Stomach smooth muscle (tissue), 2 donors: ENCODE measurements at regions not wholly inside any gene's neighbourhood (a gene's known extent, or its start where the extent isn't known, plus 50 kb on each side); places are given as distances from the start of the nearest gene placed in this dataset.

Experiments
- H3K27ac ChIP-seq: one replicate; pipeline ENCODE4 v1.7.0; 2013; ENCODE audit warnings: mild to moderate bottlenecking, low read length, inconsistent platforms
- H3K27me3 ChIP-seq, 2 donors: one replicate each; pipeline ENCODE4 v1.7.0; 2013; ENCODE audit warnings: low read length in 2 of 2; ENCODE audit not compliant: insufficient read depth in 2 of 2, control insufficient read depth in 1 of 2
- H3K36me3 ChIP-seq, 2 donors: one replicate each; pipeline ENCODE4 v1.7.0; 2013; ENCODE audit warnings: low read length in 2 of 2; ENCODE audit not compliant: control insufficient read depth in 2 of 2, insufficient read depth in 2 of 2
- H3K4me1 ChIP-seq: one replicate; pipeline ENCODE4 v1.7.0; 2013; ENCODE audit warnings: low read length; ENCODE audit not compliant: control insufficient read depth, insufficient read depth
- H3K4me3 ChIP-seq, 2 donors: one replicate each; pipeline ENCODE4 v1.7.0; 2013; ENCODE audit warnings: low read length in 2 of 2
- H3K9ac ChIP-seq, 2 donors: one replicate each; pipeline ENCODE4 v1.7.0; 2013; ENCODE audit warnings: low read length in 2 of 2, mild to moderate bottlenecking in 1 of 2
- H3K9me3 ChIP-seq, 2 donors: one replicate each; pipeline ENCODE4 v1.7.0; 2013; ENCODE audit warnings: low read length in 2 of 2; ENCODE audit not compliant: control insufficient read depth in 2 of 2
- donor health status: healthy.
- donor health status: Pancreatic carcinoma.

DNA sequence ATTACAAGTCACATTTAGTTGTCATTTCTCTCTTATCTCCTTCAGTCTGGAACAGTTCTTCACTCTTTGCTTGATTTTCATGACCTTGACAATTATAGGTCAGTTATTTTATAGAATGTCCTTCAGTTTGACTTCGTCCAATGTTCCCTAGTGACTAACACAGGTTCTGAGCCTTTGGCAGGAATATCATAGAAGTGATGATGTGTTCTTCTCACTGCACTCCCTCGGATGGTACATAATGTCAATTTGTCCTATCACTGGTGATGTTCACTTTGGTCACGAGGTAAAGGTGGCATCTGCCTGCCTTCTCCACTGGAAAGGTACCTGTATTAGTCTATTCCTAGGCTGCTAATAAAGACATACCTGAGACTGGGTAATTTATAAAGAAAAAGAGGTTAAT is 126.0 kb upstream of the PTPN3 start:
- Histone ChIP-seq H3K27me3 (peaks cover 0 to 2% of the 10 kb centered on the region in 2 donors), H3K4me3 (no peak overlapping the region), H3K36me3 (no peaks in the 10 kb centered on the region), H3K27ac (no peak overlapping the region), H3K9me3 (no peaks in the 10 kb centered on the region), H3K4me1 (no peaks in the 10 kb centered on the region), H3K9ac (no peak overlapping the region)

GRCh38 chr9:109624896-109625295 is 126.8 kb upstream of the PTPN3 start:
- no peaks in the 10 kb centered on the region for H3K4me1 ChIP-seq
- H3K9ac ChIP-seq: no peak overlapping the region
- no peaks in the 10 kb centered on the region for H3K36me3 ChIP-seq
- peaks cover 0 to 2% of the 10 kb centered on the region in 2 donors for H3K27me3 ChIP-seq
- H3K9me3 ChIP-seq: no peaks in the 10 kb centered on the region
- no peak overlapping the region for H3K27ac ChIP-seq
- no peak overlapping the region for H3K4me3 ChIP-seq

DNA sequence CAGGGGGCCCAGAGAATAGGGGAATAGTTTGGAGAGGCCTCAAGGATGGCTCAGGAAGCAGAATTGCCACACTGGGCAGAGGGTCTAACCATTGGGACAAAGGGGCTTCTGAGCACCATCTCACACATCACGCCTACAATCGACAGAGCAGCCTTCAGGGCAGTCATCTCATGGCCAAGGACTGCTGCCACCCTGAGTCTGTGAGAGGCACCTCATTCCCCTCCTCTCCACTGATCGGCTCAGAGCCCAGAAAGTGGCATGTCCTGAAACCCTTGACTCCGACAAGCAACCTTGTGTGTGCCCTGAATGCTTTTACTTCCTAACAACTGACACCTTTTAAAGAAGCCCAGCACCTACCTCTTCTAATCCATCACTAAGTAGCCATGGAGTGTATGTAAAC is 128.9 kb upstream of the PTPN3 start:
- no peak overlapping the region for H3K27ac ChIP-seq
- H3K27me3 ChIP-seq: peaks cover 0 to 2% of the 10 kb centered on the region in 2 donors
- no peak overlapping the region for H3K9ac ChIP-seq
- H3K4me3 ChIP-seq: no peak overlapping the region
- no peaks in the 10 kb centered on the region for H3K4me1 ChIP-seq
- H3K9me3 ChIP-seq: no peaks in the 10 kb centered on the region
- no peaks in the 10 kb centered on the region for H3K36me3 ChIP-seq

GRCh38 chr9:109629615-109630014 is 131.5 kb upstream of the PTPN3 start:
- Histone ChIP-seq H3K9me3 (no peaks in the 10 kb centered on the region), H3K9ac (no peak overlapping the region), H3K36me3 (no peaks in the 10 kb centered on the region), H3K4me1 (no peaks in the 10 kb centered on the region), H3K27me3 (peaks cover 0 to 2% of the 10 kb centered on the region in 2 donors), H3K4me3 (no peak overlapping the region), H3K27ac (no peak overlapping the region)

GRCh38 chr9:109632817-109633216 is 134.7 kb upstream of the PTPN3 start:
- H3K36me3 ChIP-seq: no peaks in the 10 kb centered on the region
- H3K4me1 ChIP-seq: no peaks in the 10 kb centered on the region
- no peak overlapping the region for H3K4me3 ChIP-seq
- no peak overlapping the region for H3K9ac ChIP-seq
- no peaks in the 10 kb centered on the region for H3K27me3 ChIP-seq
- no peak overlapping the region for H3K27ac ChIP-seq
- no peaks in the 10 kb centered on the region for H3K9me3 ChIP-seq

- Histone ChIP-seq H3K27me3 (peaks cover 28 to 40% of the 10 kb centered on the region in 2 donors), H3K4me1 (peaks cover 6% of the 10 kb centered on the region), H3K4me3 (peak overlapping the region; percentile 45 to 66), H3K9ac (no peak overlapping the region), H3K9me3 (no peaks in the 10 kb centered on the region), H3K27ac (no peak overlapping the region), H3K36me3 (no peaks in the 10 kb centered on the region)
Observed at GRCh38 chr9:109639674-109640579, 140.1 kb upstream of the PALM2AKAP2 start.

DNA sequence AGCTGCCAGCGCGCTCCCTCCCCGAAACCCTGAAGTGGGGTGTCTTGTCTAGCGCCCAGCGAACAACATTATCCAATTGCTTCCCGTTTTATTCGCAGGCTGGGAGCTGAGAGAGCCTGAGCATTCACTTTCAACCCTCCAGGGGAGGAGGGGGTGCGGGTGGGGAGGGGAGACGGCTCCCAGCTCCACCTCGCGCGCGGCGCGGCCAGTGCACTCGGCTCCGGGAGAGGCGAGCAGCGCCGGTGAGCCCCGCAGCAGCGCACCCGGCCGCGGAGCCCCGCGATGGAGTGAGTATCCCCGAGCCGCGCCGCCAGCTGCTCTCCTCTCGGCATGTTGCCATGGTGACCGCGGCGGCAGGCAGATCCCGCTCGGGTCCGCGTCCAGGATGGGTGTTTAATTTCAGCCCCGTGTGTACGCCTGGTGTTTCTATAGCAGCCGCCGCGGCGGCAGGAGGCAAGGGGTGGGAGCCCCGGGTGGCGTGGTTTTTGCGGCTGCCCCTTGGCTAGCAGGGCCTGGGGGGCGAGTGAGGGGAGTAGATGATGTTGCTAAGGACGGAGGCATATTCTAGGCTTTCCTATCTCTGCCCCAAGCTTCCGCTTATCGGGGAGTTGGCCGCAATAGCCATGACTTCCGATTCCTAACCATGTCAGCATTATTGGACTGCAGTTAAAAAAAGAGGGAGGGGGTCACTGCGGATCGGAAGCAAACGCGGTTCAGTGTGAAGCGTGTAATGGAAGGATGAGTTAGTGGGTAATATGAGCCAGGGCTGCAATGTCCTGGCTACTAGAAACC is 139.2 kb upstream of the PALM2AKAP2 start:
- no peaks in the 10 kb centered on the region for H3K9me3 ChIP-seq
- H3K27me3 ChIP-seq: peaks cover 28 to 40% of the 10 kb centered on the region in 2 donors
- no peak overlapping the region for H3K27ac ChIP-seq
- peaks cover 6% of the 10 kb centered on the region for H3K4me1 ChIP-seq
- H3K4me3 ChIP-seq: peak overlapping the region; percentile 45 to 66
- H3K9ac ChIP-seq: no peak overlapping the region
- H3K36me3 ChIP-seq: no peaks in the 10 kb centered on the region

DNA sequence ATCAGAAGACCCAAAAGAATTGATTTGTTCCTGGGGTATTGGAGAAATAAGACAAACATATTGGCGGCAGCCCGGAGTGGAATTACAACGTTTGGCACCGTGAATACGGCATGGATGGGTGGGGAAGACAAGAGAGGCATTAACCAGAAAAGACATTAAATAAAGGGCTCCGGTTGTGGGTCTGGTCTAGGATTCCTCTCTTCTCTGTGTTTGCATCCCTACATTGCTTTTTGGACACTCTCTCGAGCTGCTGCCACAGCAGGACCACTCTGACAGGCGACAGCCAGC is 138.7 kb upstream of the PALM2AKAP2 start:
- Histone ChIP-seq H3K27ac (no peak overlapping the region), H3K9ac (no peak overlapping the region)

GRCh38 chr9:109652112-109652511 is 127.9 kb upstream of the PALM2AKAP2 start:
- Histone ChIP-seq H3K27ac (no peak overlapping the region), H3K9ac (no peak overlapping the region), H3K4me3 (no peak overlapping the region), H3K9me3 (no peaks in the 10 kb centered on the region), H3K27me3 (peaks cover 0 to 3% of the 10 kb centered on the region in 2 donors), H3K36me3 (no peaks in the 10 kb centered on the region), H3K4me1 (no peaks in the 10 kb centered on the region)

More for the DNA sequence above, 138.7 kb upstream of the PALM2AKAP2 start:
- Histone ChIP-seq H3K9me3 (no peaks in the 10 kb centered on the region), H3K4me3 (peak overlapping the region; percentile 45 to 66), H3K36me3 (no peaks in the 10 kb centered on the region), H3K27me3 (peaks cover 28 to 40% of the 10 kb centered on the region in 2 donors), H3K4me1 (peaks cover 6% of the 10 kb centered on the region)

DNA sequence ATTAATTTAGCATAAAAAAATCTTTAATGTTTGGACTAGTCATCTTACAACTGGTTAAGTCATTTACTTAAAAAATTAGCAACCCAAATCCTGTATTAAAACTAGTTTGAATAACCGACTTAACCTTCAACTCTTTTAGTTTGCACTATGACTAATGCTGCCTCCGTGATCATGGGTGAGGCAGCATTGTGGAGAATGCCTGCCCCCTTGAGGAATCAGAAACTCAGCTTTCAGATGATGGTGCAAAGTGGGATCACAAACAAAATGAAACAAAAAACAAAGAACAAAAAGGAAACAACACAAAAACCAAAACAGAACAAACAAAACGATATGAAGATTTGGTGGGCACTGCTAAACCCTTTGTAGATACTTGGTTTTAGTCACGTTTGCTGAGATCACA is 127.0 kb upstream of the PALM2AKAP2 start:
- Histone ChIP-seq H3K9me3 (no peaks in the 10 kb centered on the region), H3K4me1 (no peaks in the 10 kb centered on the region), H3K36me3 (no peaks in the 10 kb centered on the region), H3K9ac (no peak overlapping the region), H3K4me3 (no peak overlapping the region), H3K27me3 (peaks cover 0 to 3% of the 10 kb centered on the region in 2 donors), H3K27ac (no peak overlapping the region)

GRCh38 chr9:109653470-109653869 is 126.5 kb upstream of the PALM2AKAP2 start:
- no peak overlapping the region for H3K9ac ChIP-seq
- no peak overlapping the region for H3K4me3 ChIP-seq
- no peaks in the 10 kb centered on the region for H3K36me3 ChIP-seq
- H3K9me3 ChIP-seq: no peaks in the 10 kb centered on the region
- no peaks in the 10 kb centered on the region for H3K4me1 ChIP-seq
- no peak overlapping the region for H3K27ac ChIP-seq
- peaks cover 0 to 3% of the 10 kb centered on the region in 2 donors for H3K27me3 ChIP-seq
